Activated CD4-positive, alpha-beta T cell treated with anti-CD3 and anti-CD28 coated beads for 1 hour (primary cell): ENCODE measurements at regions not wholly inside any gene's neighbourhood (a gene's known extent, or its start where the extent isn't known, plus 50 kb on each side); places are given as distances from the start of the nearest gene placed in this dataset.
"Not testable (repeated sequence)": the region's sequence is repeated elsewhere in the genome, so short reads cannot be mapped to it uniquely, and the experiment has no call there.

Experiments used
- DNase-seq: peaks from one replicate; pipeline ENCODE4 v3.0.0-alpha.2; 2020

DNA sequence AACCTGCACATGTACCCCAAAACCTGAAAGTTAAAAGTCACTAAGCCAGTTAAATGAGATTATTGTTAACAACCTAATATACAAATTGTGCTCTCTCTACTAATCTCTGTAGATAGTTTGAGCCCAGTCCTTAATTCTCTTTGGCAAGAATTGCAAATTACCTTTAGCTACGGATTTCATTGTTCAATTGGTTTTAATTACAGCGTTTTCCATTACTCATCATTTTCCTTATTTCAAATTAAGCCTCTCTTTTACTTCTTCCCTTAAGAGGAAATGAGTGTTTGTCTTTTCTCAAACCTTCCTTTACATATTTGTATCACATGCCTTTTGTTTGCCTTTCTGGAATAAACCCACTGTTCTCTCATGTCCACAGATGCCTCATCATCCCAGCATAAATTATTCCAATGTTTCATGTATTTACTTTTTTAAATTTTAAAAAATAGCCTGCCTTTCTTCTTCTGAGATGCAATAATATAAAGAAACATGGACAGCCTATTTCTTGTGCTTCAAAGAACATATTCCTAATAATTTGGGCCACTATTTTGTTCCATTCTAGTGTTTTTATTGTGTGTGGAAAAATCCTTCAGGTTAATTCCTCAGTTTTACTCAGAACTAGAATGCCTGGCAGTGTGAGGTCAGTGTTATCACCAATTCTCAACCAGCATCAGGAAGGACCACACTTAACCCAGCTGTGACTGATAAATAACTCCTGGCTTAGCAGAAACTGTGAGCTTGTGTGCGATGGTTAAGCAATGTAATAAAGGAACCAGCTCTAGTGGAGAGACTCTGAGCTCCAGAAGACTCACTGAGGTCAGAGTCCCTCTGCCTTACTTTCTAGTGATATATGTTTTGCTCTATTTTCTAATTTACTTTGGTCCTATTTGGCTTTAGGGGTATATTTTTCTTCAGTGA lies 600.5 kb downstream of the LTN1 start:
- DNase-seq: no peak

- no peak for DNase-seq
Measured at GRCh38 chr21:28387220-28387619, 605.5 kb downstream of the LTN1 start.

- DNase-seq: no peak
Measured at GRCh38 chr21:28385845-28386244, 606.8 kb downstream of the LTN1 start.

- not testable (repeated sequence) for DNase-seq
Measured at GRCh38 chr21:28381000-28381745, 611.5 kb downstream of the LTN1 start.

DNA sequence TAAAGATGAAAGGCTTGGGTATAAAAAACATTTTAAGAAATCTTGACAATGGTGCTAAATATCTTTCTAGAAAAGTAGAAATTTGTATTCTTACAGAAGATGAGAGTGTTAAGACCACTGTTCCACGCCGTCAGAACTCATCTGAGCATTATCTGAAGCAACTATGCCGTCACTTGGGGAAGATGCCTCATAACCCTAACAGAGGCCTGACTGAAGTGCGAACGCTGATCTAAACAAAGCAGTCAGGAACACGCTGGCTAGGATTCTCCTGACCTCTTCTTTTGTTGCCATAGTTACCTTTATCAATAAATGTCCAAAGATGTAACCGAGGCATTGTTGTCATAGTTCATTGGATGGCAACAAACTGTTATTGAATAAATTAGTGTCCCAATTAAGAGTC lies 612.4 kb downstream of the LTN1 start:
- no peak for DNase-seq

- no peak for DNase-seq
Measured at GRCh38 chr21:28378026-28378425, 614.7 kb downstream of the LTN1 start.

DNA sequence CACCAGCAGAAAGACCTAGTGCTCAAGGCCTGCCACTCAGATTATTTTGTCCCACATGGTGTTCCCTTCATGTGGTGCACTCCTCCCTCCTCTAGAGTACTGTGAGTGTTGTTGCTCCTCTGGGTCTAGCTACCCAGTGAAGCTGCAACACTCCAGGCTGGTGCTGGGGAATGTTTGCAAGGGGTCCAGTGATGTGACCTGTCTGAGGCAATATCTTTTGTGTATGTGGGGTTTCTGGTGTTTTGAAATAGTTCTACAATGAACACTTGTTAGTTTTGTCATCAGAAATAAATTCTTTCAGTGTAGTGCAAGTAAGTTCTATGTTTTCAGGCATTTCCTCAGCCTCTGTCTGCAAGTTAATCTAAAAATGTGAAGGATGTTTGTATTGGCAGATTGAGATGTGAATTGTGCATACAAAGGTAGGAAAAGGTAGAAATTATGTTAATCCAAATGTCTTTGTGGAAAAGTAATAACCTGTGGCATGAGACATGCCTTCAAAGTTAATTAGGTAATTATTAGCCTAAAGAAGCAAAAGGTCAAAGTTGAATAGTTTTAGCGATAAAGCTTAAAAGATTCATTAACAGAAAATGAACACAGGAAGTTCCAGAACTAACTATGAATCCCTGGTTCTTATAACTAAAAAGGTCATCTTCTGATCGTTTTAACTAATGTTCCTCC lies 616.8 kb downstream of the LTN1 start:
- DNase-seq: no peak

GRCh38 chr21:28374881-28375280 lies 617.8 kb downstream of the LTN1 start:
- no peak for DNase-seq

DNA sequence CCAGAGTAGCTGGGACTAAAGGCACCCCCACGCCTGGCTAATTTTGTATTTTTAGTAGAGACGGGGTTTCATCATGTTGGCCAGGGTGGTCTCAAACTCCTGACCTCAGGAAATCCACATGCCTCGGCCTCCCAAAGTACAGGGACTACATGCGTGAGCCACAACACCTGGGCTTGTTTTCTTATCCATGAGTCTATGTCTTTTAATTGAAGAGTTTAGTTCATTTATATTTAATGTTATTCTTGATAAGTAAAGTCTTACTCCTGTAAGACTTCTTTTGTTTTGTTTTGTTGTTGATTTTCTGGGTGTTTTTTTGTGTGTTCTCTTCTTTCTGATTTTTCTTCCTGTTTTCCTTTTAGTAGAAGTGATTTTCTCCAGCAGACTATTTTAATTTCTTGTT lies 621.0 kb downstream of the LTN1 start:
- no peak for DNase-seq

GRCh38 chr21:28359300-28359699 lies 633.4 kb downstream of the LTN1 start:
- DNase-seq: no peak

- DNase-seq: no peak
Measured at GRCh38 chr21:28358702-28359101, 634.0 kb downstream of the LTN1 start.

DNA sequence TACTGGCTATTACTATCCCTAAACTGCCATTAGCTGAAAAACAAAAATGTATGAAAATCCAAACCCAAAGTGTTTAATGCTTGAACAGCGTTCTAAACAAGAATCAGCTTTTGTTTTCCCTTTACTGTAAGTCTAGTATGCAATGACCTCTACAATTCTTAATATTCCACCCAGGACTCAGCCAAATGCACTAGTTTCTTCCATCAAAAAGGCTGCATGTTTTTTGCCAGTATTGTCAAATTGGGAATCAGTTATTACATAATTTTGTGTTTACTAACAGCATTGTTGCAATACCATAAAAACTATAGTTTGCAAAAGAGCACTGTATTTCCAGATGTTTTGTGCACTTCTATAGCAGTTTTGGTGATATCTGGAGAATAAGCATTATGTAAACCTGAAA lies 634.5 kb downstream of the LTN1 start:
- DNase-seq: no peak

DNA sequence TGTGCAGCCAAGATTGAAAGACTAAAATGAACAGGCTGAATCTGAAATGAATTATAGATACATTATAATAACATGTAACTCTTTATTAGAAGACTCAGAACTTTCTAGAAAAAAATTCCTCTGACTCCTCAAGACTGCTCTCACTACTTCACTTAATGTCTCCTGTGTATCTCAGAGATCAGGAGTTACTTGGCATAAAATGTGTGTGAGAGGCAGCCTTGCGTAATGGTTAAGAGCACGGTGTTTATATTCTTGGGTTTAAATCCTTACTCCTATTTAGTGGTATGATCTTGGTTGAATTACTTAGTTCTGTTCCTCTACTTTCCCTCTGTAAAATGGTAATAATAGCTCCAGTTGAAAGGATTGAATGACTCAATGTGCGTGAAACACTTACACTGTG lies 634.9 kb downstream of the LTN1 start:
- DNase-seq: no peak

DNA sequence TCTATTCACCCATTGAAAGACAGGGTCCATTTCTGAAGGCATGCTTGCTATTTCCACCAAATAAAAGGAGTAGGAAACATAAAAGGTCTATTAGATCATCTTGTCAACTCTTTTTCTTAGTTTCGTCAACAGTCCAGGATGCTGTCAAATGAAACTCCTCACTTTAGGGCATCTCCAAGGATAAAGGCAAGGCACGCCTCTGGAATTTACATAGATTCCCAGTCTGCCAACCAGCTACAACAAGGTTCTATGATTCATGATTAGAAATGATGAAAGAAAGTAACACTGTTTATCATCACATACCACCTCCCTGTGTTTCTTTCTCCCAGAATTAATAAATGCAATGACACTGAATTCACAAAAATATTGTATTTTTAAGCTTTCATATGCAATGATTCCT lies 636.3 kb downstream of the LTN1 start:
- DNase-seq: no peak

GRCh38 chr21:28345934-28346333 lies 646.7 kb downstream of the LTN1 start:
- no peak for DNase-seq

GRCh38 chr21:28344985-28345384 lies 647.7 kb downstream of the LTN1 start:
- no peak for DNase-seq

DNA sequence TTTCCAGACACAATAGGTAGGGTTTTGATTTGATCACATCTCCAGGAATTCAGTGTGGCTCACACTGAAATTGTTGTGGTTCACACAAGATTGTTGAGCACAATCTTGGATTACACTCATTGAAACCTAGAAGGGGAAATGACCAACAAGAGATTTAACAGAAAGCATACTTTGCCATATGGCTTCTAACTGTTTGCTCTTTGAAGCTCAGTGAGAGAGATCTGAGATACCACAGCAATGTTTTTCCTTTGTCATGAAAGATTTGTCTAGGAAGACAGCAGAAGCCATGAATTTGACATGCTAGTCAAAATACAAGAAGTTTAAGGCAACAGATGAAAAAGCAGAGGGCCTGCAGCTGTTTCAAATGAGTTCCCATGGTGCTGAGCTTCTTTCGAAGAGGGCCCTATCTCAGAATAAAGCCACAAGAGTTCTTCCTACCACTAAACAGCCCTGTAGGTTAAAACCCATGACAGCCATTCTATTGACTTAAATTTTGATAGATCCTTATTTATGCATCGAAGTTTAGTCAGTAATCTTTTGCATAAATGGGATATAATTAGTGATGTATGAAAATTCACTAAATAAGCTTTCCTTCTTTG lies 650.4 kb downstream of the LTN1 start:
- DNase-seq: no peak

- DNase-seq: no peak
Measured at GRCh38 chr21:28339403-28339802, 653.3 kb downstream of the LTN1 start.

DNA sequence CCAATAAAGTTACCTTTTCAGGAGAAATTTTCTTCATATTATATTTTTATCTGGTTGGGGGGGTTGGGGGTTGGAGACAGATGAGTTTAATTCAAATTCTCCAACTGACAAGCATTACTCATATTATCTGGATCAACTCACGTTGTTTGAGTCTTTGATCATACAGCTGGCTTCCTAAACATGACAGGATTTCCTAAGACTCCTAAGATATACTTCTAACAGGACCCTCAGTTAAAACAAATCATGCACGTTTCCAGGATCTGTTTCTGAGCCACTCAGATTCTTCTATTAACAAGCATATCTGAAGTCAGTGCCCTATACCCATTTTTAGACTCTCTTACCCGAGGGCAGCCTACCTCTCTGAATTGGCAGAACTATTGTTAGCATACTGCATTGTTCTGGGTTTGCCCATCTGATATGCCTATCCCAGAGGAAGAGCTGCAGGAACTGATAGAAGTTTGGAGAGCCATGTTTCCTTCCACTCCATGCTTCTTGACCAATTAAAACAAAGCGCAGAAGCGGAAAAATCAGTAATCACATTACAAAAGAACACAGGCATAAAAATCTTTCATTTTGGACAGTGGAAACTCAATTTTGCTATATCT lies 653.9 kb downstream of the LTN1 start:
- no peak for DNase-seq

- DNase-seq: no peak
Measured at GRCh38 chr21:28337315-28337714, 655.4 kb downstream of the LTN1 start.

DNA sequence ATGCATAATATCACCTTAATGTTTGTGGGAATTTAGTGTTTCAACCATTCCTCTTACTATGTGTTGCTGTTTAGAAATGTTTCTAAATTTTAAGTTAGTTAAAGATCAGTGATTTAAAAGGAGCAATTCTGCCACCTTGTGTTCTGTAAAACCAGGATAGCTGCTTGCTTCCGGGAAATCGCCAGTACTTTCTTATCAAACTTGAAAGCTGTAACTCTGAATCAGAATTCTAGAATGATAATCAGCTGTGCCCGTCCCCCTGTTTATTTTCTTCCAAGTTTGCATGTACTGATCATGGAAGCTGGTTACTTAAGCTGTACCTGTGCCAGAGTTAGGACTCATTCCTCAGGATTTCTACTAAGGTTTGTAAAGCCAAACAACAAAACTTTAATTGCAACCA lies 656.4 kb downstream of the LTN1 start:
- no peak for DNase-seq

DNA sequence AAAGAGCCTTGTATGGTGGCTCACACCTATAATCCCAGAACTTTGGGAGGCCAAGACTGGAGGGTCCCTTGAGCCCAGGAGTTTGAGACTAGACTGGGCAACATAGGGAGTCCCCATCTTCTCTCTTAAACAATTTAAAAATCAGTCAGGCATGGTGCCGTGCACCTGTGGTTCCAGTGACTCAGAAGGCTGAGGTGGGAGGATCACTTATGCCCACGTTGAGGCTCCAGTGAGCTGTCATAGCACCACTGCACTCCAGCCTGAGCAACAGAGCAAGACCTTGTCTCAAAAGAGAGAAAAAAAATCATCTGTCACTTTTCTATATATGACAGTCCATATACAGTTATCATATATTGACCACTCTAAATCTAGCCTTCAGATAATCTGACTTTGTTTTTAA lies 658.3 kb downstream of the LTN1 start:
- DNase-seq: no peak

GRCh38 chr21:28333578-28334075 lies 659.0 kb downstream of the LTN1 start:
- DNase-seq: no peak
